ENCODE measurements at regions not wholly inside any gene's neighbourhood (a gene's known extent, or its start where the extent isn't known, plus 50 kb on each side); places are given as distances from the start of the nearest gene placed in this dataset.

DNA sequence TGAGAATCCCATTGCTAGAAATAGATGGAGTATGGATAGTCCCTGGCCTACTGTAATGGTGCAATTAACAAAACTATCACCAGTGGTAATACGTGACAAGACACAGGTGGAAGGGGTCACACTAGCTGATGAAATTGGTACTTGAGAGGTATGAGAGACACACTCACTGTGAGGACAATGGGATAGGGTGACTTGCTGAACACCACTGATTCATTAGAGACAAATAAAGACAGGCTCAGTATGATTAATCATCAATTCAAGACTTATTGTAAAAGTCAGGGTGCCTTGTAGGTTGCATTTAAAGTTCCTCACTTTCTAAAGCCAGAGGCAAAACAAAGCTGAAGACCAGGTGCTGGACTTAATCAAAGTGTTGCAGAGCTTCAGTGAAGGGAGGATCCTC, 361.6 kb upstream of the EMCN start:
- DNase-seq, result no peak
- no peak for TF ChIP-seq POLR2A (IDR thresholded peaks at IDR 0.05)
- intact Hi-C loops (cut with DNase I; ENCODE audit: low total_unique reads), result no loop called here
- Histone ChIP-seq H3K27me3 (no peaks in the 10 kb centered on the region), H3K36me3 (ENCODE audit: low read depth, missing control alignments) (no peaks in the 10 kb centered on the region), H3K4me3 (no peak overlapping the region), H3K4me1 (no peaks in the 10 kb centered on the region), H3K9me3 (no peaks in the 10 kb centered on the region), H3K27ac (no peak overlapping the region)
- 80 to 85% methylated on average over 1 of the region's 1 CpG for WGBS, 2 donors

DNA sequence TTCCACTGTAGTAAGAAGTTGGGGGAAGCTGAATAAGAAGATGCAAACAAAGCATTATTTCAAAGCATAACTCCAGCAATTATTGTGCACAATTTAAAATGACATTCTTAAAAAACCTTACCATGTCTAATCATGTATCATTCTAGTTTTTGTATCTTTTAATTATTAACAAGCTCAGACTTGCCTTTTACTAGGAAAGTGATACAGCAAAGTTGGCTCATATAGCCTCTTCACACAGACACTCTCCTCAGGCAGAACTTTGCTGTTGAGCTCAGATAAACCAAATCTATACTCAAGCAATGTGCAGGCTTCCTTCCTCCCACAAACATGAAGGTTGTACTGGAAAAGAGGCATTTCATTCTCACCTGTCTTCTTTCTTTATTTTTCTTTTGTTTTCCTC, 358.7 kb upstream of the EMCN start:
- no peak overlapping the region for H3K27ac ChIP-seq
- no peaks in the 10 kb centered on the region for H3K9me3 ChIP-seq
- intact Hi-C loops (cut with DNase I; ENCODE audit: low total_unique reads), result no loop called here
- no peak for TF ChIP-seq POLR2A (IDR thresholded peaks at IDR 0.05)
- DNase-seq, result no peak
- no peaks in the 10 kb centered on the region for H3K4me1 ChIP-seq
- H3K36me3 ChIP-seq (ENCODE audit: low read depth, missing control alignments), result no peaks in the 10 kb centered on the region
- no peaks in the 10 kb centered on the region for H3K27me3 ChIP-seq
- no peak overlapping the region for H3K4me3 ChIP-seq

DNA sequence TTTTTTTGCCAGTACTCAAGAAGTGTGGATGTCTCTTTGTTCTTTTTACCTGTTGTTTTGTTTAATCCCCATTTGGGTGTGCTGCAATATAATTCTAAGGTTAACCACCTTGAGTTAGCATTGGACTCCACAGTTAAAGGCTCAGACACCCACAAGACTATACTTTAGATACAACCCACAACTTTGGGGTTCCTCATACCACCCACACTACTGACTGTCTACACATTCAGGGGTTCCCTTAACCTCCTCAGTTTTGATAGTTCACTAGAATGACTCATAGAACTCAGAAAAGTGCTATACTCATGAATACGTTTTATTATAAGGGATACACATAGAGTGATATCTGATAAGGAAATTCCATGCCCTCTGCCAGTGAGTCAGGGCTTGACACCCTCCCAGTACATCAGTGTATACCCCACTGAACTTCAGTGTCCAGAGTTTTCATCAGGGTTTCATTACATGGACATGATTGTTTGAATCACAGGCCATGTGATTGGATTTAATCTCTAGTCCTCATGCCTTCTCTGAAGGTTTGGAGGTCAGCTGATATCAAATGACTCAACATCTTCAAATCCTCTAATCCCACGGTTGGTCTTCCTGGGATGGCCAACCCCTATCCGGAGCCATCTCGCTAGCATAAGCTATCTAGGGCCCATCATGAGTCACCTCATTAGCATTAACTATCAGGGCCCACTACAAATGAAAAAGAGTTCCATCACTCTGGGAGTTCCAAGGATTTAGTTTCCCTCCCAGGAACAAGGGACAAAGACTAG, 357.7 kb upstream of the EMCN start:
- Histone ChIP-seq H3K4me1 (no peaks in the 10 kb centered on the region), H3K4me3 (no peak overlapping the region), H3K27ac (no peak overlapping the region), H3K27me3 (no peaks in the 10 kb centered on the region), H3K9me3 (no peaks in the 10 kb centered on the region), H3K36me3 (ENCODE audit: low read depth, missing control alignments) (no peaks in the 10 kb centered on the region)
- TF ChIP-seq CTCF (IDR thresholded peaks at IDR 0.05) (no peak), POLR2A (IDR thresholded peaks at IDR 0.05) (no peak)
- DNase-seq, result no peak
- intact Hi-C loops (cut with DNase I; ENCODE audit: low total_unique reads), result no loop called here
- 93 to 95% methylated on average over 4 of the region's 4 CpGs for WGBS, 2 donors

GRCh38 chr4:100872811-100873210, 355.0 kb upstream of the EMCN start:
- DNase-seq, result no peak
- TF ChIP-seq POLR2A (IDR thresholded peaks at IDR 0.05), result no peak
- no peak for TF ChIP-seq CTCF (IDR thresholded peaks at IDR 0.05)
- WGBS, 2 donors, result 93 to 98% methylated on average over 3 of the region's 3 CpGs
- H3K4me3 ChIP-seq, result no peak overlapping the region
- H3K4me1 ChIP-seq, result no peaks in the 10 kb centered on the region
- H3K27me3 ChIP-seq, result no peaks in the 10 kb centered on the region
- no peak overlapping the region for H3K27ac ChIP-seq
- no peaks in the 10 kb centered on the region for H3K9me3 ChIP-seq
- intact Hi-C loops (cut with DNase I; ENCODE audit: low total_unique reads), result no loop called here
- H3K36me3 ChIP-seq (ENCODE audit: low read depth, missing control alignments), result no peaks in the 10 kb centered on the region

DNA sequence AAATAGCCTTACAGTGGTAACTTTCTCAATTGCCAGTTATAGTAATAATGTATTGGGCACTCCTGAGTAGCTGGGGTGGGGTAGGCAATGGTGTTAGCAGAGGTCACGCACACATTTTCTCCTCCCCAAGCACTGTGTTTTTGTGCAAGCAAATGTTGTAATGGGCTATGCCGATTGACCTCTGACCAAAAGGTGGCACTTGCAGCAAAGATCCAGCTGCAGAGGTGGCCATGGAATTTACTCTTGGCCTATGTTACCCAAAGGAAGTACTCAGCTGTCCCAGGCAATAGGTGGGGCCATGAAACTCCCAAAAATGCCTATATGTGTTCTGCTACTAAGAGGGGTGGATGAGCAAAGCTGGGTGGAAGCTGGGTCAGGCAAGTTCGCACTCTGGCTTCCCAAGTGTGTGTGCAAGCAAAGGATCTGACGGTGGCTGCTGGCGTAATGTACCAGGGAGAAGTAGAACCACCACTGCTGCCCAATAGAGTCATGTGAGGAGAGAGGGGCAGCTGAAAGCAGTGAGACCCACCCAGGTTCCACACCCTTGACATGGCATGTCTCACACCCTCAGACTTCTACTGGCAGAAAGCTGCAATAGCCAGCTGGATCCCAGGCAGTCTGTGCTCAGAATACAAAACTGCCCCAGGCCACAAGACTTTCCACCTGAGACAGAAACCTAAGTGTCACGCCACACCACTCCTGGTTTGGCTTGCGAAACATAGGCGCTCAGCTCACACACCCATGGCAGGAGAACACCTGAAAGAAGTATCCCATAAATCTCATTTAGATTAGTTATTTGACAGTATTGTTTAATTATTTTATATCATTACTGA, 353.3 kb upstream of the EMCN start:
- H3K27me3 ChIP-seq, result no peaks in the 10 kb centered on the region

More for the DNA sequence above, 353.3 kb upstream of the EMCN start:
- DNase-seq, result no peak
- H3K4me1 ChIP-seq, result no peaks in the 10 kb centered on the region
- no peaks in the 10 kb centered on the region for H3K9me3 ChIP-seq
- TF ChIP-seq CTCF (IDR thresholded peaks at IDR 0.05), result no peak
- no peak for TF ChIP-seq POLR2A (IDR thresholded peaks at IDR 0.05)
- 88 to 99% methylated on average over 8 of the region's 8 CpGs for WGBS, 2 donors
- no peaks in the 10 kb centered on the region for H3K36me3 ChIP-seq (ENCODE audit: low read depth, missing control alignments)
- no peak overlapping the region for H3K27ac ChIP-seq
- intact Hi-C loops (cut with DNase I; ENCODE audit: low total_unique reads), result no loop called here
- no peak overlapping the region for H3K4me3 ChIP-seq
